ENCODE measurements at regions not wholly inside any gene's neighbourhood (a gene's known extent, or its start where the extent isn't known, plus 50 kb on each side); places are given as distances from the start of the nearest gene placed in this dataset.

DNA sequence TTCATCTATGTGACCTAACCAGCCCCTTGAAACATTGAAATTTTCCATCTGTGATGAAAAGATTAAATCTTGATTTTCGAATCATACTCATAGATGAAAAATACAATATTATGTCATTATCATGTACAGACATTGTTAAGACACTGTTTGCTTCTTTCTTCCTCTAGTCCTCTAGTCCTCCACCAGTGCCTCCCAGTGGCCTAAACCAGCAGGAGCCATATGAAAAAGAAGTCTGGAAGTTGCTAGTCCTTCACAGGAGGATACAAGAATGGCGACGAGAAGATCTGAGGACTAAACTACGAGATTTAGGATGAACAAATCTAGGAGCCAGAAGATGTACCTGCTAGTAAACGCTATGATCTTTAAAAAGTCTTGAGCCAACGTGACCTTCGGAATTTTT lies 134.1 kb downstream of the SLC17A6 start:
- no peak overlapping the region for H3K4me3 ChIP-seq (ENCODE audit: low read length)
- H3K9me3 ChIP-seq (replicated peaks; ENCODE audit: control insufficient read depth, low read depth, low read length), result no peaks in the 10 kb centered on the region
- H3K4me1 ChIP-seq (ENCODE audit: control insufficient read depth, insufficient read depth, low read length), result no peaks in the 10 kb centered on the region
- no peak overlapping the region for H3K27ac ChIP-seq (ENCODE audit: low read length)
- no peak for DNase-seq
- H3K36me3 ChIP-seq (ENCODE audit: control insufficient read depth, insufficient read depth, low read length), result no peaks in the 10 kb centered on the region
- 91% methylated on average over 6 of the region's 7 CpGs for WGBS (ENCODE audit: insufficient coverage)
- H3K27me3 ChIP-seq (ENCODE audit: control insufficient read depth, insufficient read depth, low read length), result no peaks in the 10 kb centered on the region

- no peak overlapping the region for H3K27ac ChIP-seq (ENCODE audit: low read length)
- no CpG with 5 or more reads among the region's 2 CpGs for WGBS (ENCODE audit: insufficient coverage)
- H3K27me3 ChIP-seq (ENCODE audit: control insufficient read depth, insufficient read depth, low read length), result no peaks in the 10 kb centered on the region
- no peak for DNase-seq
- H3K36me3 ChIP-seq (ENCODE audit: control insufficient read depth, insufficient read depth, low read length), result no peaks in the 10 kb centered on the region
- no peaks in the 10 kb centered on the region for H3K9me3 ChIP-seq (replicated peaks; ENCODE audit: control insufficient read depth, low read depth, low read length)
- no peak overlapping the region for H3K4me3 ChIP-seq (ENCODE audit: low read length)
- H3K4me1 ChIP-seq (ENCODE audit: control insufficient read depth, insufficient read depth, low read length), result no peaks in the 10 kb centered on the region
These were observed 133.2 kb downstream of the SLC17A6 start for GRCh38 chr11:22471385-22471784.

- WGBS (ENCODE audit: insufficient coverage), result 100% methylated on average over 1 of the region's 2 CpGs
- no peak for DNase-seq
- Histone ChIP-seq H3K27ac (ENCODE audit: low read length) (no peak overlapping the region), H3K9me3 (replicated peaks; ENCODE audit: control insufficient read depth, low read depth, low read length) (no peaks in the 10 kb centered on the region), H3K4me1 (ENCODE audit: control insufficient read depth, insufficient read depth, low read length) (no peaks in the 10 kb centered on the region), H3K27me3 (ENCODE audit: control insufficient read depth, insufficient read depth, low read length) (no peaks in the 10 kb centered on the region), H3K36me3 (ENCODE audit: control insufficient read depth, insufficient read depth, low read length) (no peaks in the 10 kb centered on the region), H3K4me3 (ENCODE audit: low read length) (no peak overlapping the region)
These were observed 129.6 kb downstream of the SLC17A6 start for GRCh38 chr11:22467741-22468140.

DNA sequence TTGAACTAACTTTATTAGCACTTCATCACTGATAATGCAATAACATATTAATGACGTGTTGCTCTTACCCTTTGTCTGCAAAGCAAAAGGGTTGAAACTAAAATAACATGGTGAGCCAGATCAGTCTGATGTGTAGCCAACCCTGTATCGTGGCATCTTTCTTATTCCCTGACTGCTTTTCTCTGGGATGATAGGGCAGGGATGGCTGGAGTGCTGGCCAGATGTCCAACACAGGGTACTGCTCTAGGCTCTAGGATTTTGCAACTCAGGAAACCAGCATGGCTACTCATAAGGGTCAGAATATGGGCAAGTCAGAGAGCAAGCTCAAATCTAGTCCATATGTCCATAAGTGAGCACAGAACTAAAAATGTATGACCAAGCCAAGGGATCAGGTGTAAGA lies 129.1 kb downstream of the SLC17A6 start:
- Histone ChIP-seq H3K27me3 (ENCODE audit: control insufficient read depth, insufficient read depth, low read length) (no peaks in the 10 kb centered on the region), H3K4me3 (ENCODE audit: low read length) (no peak overlapping the region), H3K4me1 (ENCODE audit: control insufficient read depth, insufficient read depth, low read length) (no peaks in the 10 kb centered on the region), H3K27ac (ENCODE audit: low read length) (no peak overlapping the region), H3K36me3 (ENCODE audit: control insufficient read depth, insufficient read depth, low read length) (no peaks in the 10 kb centered on the region), H3K9me3 (replicated peaks; ENCODE audit: control insufficient read depth, low read depth, low read length) (no peaks in the 10 kb centered on the region)
- DNase-seq, result no peak
- 78% methylated on average over 1 of the region's 2 CpGs for WGBS (ENCODE audit: insufficient coverage)

DNA sequence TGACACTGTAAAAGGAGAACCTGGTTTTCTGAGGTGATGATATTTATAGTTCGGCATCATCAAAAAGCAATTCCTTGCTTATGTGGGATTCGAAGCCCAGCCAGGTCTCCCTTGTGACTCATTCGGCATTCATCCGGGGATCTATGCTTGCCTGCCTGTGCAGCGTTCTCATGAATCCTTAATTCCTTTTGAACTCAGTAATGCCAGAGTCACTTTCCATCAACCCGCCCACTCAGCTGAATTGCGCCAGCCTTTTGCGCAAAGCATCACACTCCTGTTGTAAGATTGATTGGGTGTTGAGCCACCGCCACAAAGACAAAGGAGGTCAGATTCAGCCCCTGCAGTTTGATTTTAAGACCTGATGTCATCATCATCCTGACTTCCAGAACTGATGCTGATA lies 128.6 kb downstream of the SLC17A6 start:
- DNase-seq, result peak; percentile 82
- H3K27ac ChIP-seq (ENCODE audit: low read length), result peak overlapping the region; percentile 47
- 19% methylated on average over 5 of the region's 9 CpGs for WGBS (ENCODE audit: insufficient coverage)

DNA sequence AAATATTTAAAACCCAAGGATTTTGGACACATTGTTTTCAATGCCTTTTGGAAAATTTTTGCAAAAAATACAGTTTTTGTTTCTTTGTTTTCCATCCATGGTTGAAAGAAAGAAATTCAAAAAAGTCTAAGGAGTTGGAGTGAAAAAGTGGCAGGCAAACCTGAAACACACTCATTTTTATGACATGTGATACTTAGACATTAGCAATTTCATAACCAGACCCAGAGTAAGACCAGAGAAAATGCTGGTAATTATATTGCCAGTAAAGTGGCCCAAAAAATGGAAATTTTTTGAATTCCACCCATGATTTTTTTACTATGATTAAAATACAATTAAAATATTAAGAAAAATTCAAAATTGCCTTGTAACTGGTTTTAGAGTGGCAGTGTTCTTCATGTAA lies 128.2 kb downstream of the SLC17A6 start:
- Histone ChIP-seq H3K4me1 (ENCODE audit: control insufficient read depth, insufficient read depth, low read length) (no peaks in the 10 kb centered on the region), H3K4me3 (ENCODE audit: low read length) (no peak overlapping the region), H3K27me3 (ENCODE audit: control insufficient read depth, insufficient read depth, low read length) (no peaks in the 10 kb centered on the region), H3K27ac (ENCODE audit: low read length) (no peak overlapping the region), H3K36me3 (ENCODE audit: control insufficient read depth, insufficient read depth, low read length) (no peaks in the 10 kb centered on the region), H3K9me3 (replicated peaks; ENCODE audit: control insufficient read depth, low read depth, low read length) (no peaks in the 10 kb centered on the region)
- peak; percentile 36 for DNase-seq

More for the DNA sequence above, 128.6 kb downstream of the SLC17A6 start:
- H3K27me3 ChIP-seq (ENCODE audit: control insufficient read depth, insufficient read depth, low read length), result no peaks in the 10 kb centered on the region
- H3K9me3 ChIP-seq (replicated peaks; ENCODE audit: control insufficient read depth, low read depth, low read length), result no peaks in the 10 kb centered on the region
- H3K4me1 ChIP-seq (ENCODE audit: control insufficient read depth, insufficient read depth, low read length), result no peaks in the 10 kb centered on the region
- H3K4me3 ChIP-seq (ENCODE audit: low read length), result no peak overlapping the region
- H3K36me3 ChIP-seq (ENCODE audit: control insufficient read depth, insufficient read depth, low read length), result no peaks in the 10 kb centered on the region

GRCh38 chr11:22465620-22466019 lies 127.4 kb downstream of the SLC17A6 start:
- WGBS (ENCODE audit: insufficient coverage), result no CpG with 5 or more reads among the region's 1 CpG
- H3K36me3 ChIP-seq (ENCODE audit: control insufficient read depth, insufficient read depth, low read length), result no peaks in the 10 kb centered on the region
- no peak overlapping the region for H3K27ac ChIP-seq (ENCODE audit: low read length)
- peak; percentile 24 for DNase-seq
- no peaks in the 10 kb centered on the region for H3K4me1 ChIP-seq (ENCODE audit: control insufficient read depth, insufficient read depth, low read length)
- no peak overlapping the region for H3K4me3 ChIP-seq (ENCODE audit: low read length)
- H3K27me3 ChIP-seq (ENCODE audit: control insufficient read depth, insufficient read depth, low read length), result no peaks in the 10 kb centered on the region
- H3K9me3 ChIP-seq (replicated peaks; ENCODE audit: control insufficient read depth, low read depth, low read length), result no peaks in the 10 kb centered on the region

GRCh38 chr11:22461626-22462025 lies 123.4 kb downstream of the SLC17A6 start:
- WGBS (ENCODE audit: insufficient coverage), result no CpG with 5 or more reads among the region's 2 CpGs
- H3K36me3 ChIP-seq (ENCODE audit: control insufficient read depth, insufficient read depth, low read length), result no peaks in the 10 kb centered on the region
- no peak overlapping the region for H3K27ac ChIP-seq (ENCODE audit: low read length)

DNA sequence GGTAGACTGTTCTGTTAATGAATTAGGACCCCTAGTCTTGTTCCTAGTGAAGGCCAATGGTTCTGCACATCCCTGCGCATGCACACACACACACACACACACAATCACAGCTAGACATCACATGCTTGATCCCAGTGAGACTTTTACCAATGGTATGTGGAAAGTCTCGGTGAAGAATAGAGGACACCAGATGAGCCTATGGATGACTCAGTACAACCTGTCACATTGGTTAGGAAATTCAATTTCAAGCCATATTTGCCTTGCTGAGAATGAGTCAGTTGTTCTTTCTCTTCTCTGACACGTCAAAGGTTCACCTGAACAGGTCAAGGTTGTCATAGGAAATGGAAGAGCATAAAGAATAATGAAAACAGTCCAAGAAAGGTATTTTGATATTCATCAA lies 122.0 kb downstream of the SLC17A6 start:
- Histone ChIP-seq H3K27me3 (ENCODE audit: control insufficient read depth, insufficient read depth, low read length) (no peaks in the 10 kb centered on the region), H3K4me3 (ENCODE audit: low read length) (no peak overlapping the region), H3K4me1 (ENCODE audit: control insufficient read depth, insufficient read depth, low read length) (no peaks in the 10 kb centered on the region), H3K27ac (ENCODE audit: low read length) (no peak overlapping the region), H3K36me3 (ENCODE audit: control insufficient read depth, insufficient read depth, low read length) (no peaks in the 10 kb centered on the region), H3K9me3 (replicated peaks; ENCODE audit: control insufficient read depth, low read depth, low read length) (no peaks in the 10 kb centered on the region)
- DNase-seq, result no peak
- WGBS (ENCODE audit: insufficient coverage), result no CpG with 5 or more reads among the region's 3 CpGs

More at GRCh38 chr11:22461626-22462025, 123.4 kb downstream of the SLC17A6 start:
- Histone ChIP-seq H3K4me1 (ENCODE audit: control insufficient read depth, insufficient read depth, low read length) (no peaks in the 10 kb centered on the region), H3K4me3 (ENCODE audit: low read length) (no peak overlapping the region), H3K9me3 (replicated peaks; ENCODE audit: control insufficient read depth, low read depth, low read length) (no peaks in the 10 kb centered on the region), H3K27me3 (ENCODE audit: control insufficient read depth, insufficient read depth, low read length) (no peaks in the 10 kb centered on the region)
- no peak for DNase-seq

DNA sequence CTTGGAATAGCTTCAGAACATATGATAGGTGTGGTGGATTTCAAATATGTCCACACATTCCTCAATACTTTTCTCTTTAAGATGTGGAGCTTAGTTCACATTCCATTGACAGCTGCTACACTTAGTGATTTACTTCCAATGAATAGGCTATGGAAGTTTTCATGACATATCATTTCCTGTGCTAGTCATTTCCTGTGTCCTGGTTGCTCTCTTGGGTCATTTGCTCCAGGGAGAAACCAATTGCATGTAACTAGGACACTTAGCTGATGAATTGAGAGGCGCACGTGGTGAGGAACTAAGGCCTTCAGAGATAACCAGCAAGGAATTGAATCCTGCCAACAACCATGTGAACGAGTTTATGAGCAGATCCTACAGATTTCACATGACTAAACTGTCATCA lies 120.9 kb downstream of the SLC17A6 start:
- Histone ChIP-seq H3K36me3 (ENCODE audit: control insufficient read depth, insufficient read depth, low read length) (no peaks in the 10 kb centered on the region), H3K27ac (ENCODE audit: low read length) (no peak overlapping the region), H3K9me3 (replicated peaks; ENCODE audit: control insufficient read depth, low read depth, low read length) (no peaks in the 10 kb centered on the region), H3K27me3 (ENCODE audit: control insufficient read depth, insufficient read depth, low read length) (no peaks in the 10 kb centered on the region), H3K4me3 (ENCODE audit: low read length) (no peak overlapping the region), H3K4me1 (ENCODE audit: control insufficient read depth, insufficient read depth, low read length) (no peaks in the 10 kb centered on the region)
- no CpG with 5 or more reads among the region's 3 CpGs for WGBS (ENCODE audit: insufficient coverage)
- no peak for DNase-seq

- WGBS (ENCODE audit: insufficient coverage), result 61% methylated on average over 2 of the region's 3 CpGs
- Histone ChIP-seq H3K27ac (ENCODE audit: low read length) (no peak overlapping the region), H3K36me3 (ENCODE audit: control insufficient read depth, insufficient read depth, low read length) (no peaks in the 10 kb centered on the region), H3K4me3 (ENCODE audit: low read length) (no peak overlapping the region), H3K9me3 (replicated peaks; ENCODE audit: control insufficient read depth, low read depth, low read length) (no peaks in the 10 kb centered on the region), H3K4me1 (ENCODE audit: control insufficient read depth, insufficient read depth, low read length) (no peaks in the 10 kb centered on the region), H3K27me3 (ENCODE audit: control insufficient read depth, insufficient read depth, low read length) (no peaks in the 10 kb centered on the region)
- no peak for DNase-seq
These were observed 120.0 kb downstream of the SLC17A6 start for GRCh38 chr11:22458161-22458560.

Data from muscle of leg (tissue), 3 donors.